ENCODE measurements at regions not wholly inside any gene's neighbourhood (a gene's known extent, or its start where the extent isn't known, plus 50 kb on each side); places are given as distances from the start of the nearest gene placed in this dataset.
"Not testable (repeated sequence)": the region's sequence is repeated elsewhere in the genome, so short reads cannot be mapped to it uniquely, and the experiment has no call there.

- DNase-seq = no peak
Measured at GRCh38 chr5:16987776-16988175, 51.7 kb upstream of the MYO10 start.

- DNase-seq = not testable (repeated sequence)
Measured at GRCh38 chr5:16990817-16991520, 54.9 kb upstream of the MYO10 start.

GRCh38 chr5:16992006-16992405, 55.9 kb upstream of the MYO10 start:
- no peak for DNase-seq

GRCh38 chr5:16992444-16992843, 56.4 kb upstream of the MYO10 start:
- DNase-seq = no peak

- no peak for DNase-seq
Measured at GRCh38 chr5:16994565-16994964, 58.5 kb upstream of the MYO10 start.

GRCh38 chr5:16995372-16995771, 59.3 kb upstream of the MYO10 start:
- DNase-seq = no peak

GRCh38 chr5:17000291-17000939, 64.3 kb upstream of the MYO10 start:
- DNase-seq = no peak

- DNase-seq = no peak
Measured at GRCh38 chr5:17001428-17001827, 65.3 kb upstream of the MYO10 start.

- DNase-seq = no peak
Measured at GRCh38 chr5:17004441-17005106, 68.5 kb upstream of the MYO10 start.

- DNase-seq = no peak
Measured at GRCh38 chr5:17005107-17005828, 69.2 kb upstream of the MYO10 start.

- no peak for DNase-seq
Measured at GRCh38 chr5:17012289-17012688, 76.2 kb upstream of the MYO10 start.

GRCh38 chr5:17014686-17015085, 78.6 kb upstream of the MYO10 start:
- no peak for DNase-seq

GRCh38 chr5:17018871-17019270, 82.8 kb upstream of the MYO10 start:
- DNase-seq = no peak

GRCh38 chr5:17019324-17019723, 83.2 kb upstream of the MYO10 start:
- no peak for DNase-seq

- no peak for DNase-seq
Measured at GRCh38 chr5:17020678-17021601, 84.9 kb upstream of the MYO10 start.

GRCh38 chr5:17021602-17021932, 85.5 kb upstream of the MYO10 start:
- no peak for DNase-seq

- no peak for DNase-seq
Measured at GRCh38 chr5:17022296-17022695, 86.2 kb upstream of the MYO10 start.

GRCh38 chr5:17024686-17025180, 88.6 kb upstream of the MYO10 start:
- no peak for DNase-seq

- not testable (repeated sequence) for DNase-seq
Measured at GRCh38 chr5:17031659-17032277, 95.7 kb upstream of the MYO10 start.

GRCh38 chr5:17032314-17032985, 96.4 kb upstream of the MYO10 start:
- not testable (repeated sequence) for DNase-seq

- DNase-seq = not testable (repeated sequence)
Measured at GRCh38 chr5:17034992-17035391, 98.9 kb upstream of the MYO10 start.

Data from Kasumi-1 (cell line).